ENCODE measurements at regions not wholly inside any gene's neighbourhood (a gene's known extent, or its start where the extent isn't known, plus 50 kb on each side); places are given as distances from the start of the nearest gene placed in this dataset.

- no peak for DNase-seq (ENCODE audit: low read depth)
Observed at GRCh38 chr6:48243071-48243470, 132.1 kb upstream of the PTCHD4 start.

- no peak for DNase-seq (ENCODE audit: low read depth)
Observed at GRCh38 chr6:48240287-48240686, 129.3 kb upstream of the PTCHD4 start.

- DNase-seq (ENCODE audit: low read depth) = no peak
Observed at GRCh38 chr6:48236375-48236774, 125.4 kb upstream of the PTCHD4 start.

GRCh38 chr6:48233063-48233462, 122.1 kb upstream of the PTCHD4 start:
- no peak for DNase-seq (ENCODE audit: low read depth)

GRCh38 chr6:48229841-48230240, 118.8 kb upstream of the PTCHD4 start:
- DNase-seq (ENCODE audit: low read depth) = no peak

GRCh38 chr6:48222241-48222640, 111.2 kb upstream of the PTCHD4 start:
- no peak for DNase-seq (ENCODE audit: low read depth)

GRCh38 chr6:48213076-48213788, 102.2 kb upstream of the PTCHD4 start:
- peak; percentile 4 for DNase-seq (ENCODE audit: low read depth)

GRCh38 chr6:48212501-48212900, 101.5 kb upstream of the PTCHD4 start:
- no peak for DNase-seq (ENCODE audit: low read depth)

- no peak for DNase-seq (ENCODE audit: low read depth)
Observed at GRCh38 chr6:48206091-48206490, 95.1 kb upstream of the PTCHD4 start.

- DNase-seq (ENCODE audit: low read depth) = no peak
Observed at GRCh38 chr6:48200869-48201390, 89.9 kb upstream of the PTCHD4 start.

- DNase-seq (ENCODE audit: low read depth) = no peak
Observed at GRCh38 chr6:48199499-48199898, 88.5 kb upstream of the PTCHD4 start.

- DNase-seq (ENCODE audit: low read depth) = no peak
Observed at GRCh38 chr6:48197941-48198340, 86.9 kb upstream of the PTCHD4 start.

GRCh38 chr6:48194596-48195295, 83.7 kb upstream of the PTCHD4 start:
- no peak for DNase-seq (ENCODE audit: low read depth)

GRCh38 chr6:48188158-48188557, 77.2 kb upstream of the PTCHD4 start:
- DNase-seq (ENCODE audit: low read depth) = no peak

GRCh38 chr6:48186746-48187145, 75.7 kb upstream of the PTCHD4 start:
- no peak for DNase-seq (ENCODE audit: low read depth)

- DNase-seq (ENCODE audit: low read depth) = no peak
Observed at GRCh38 chr6:48184648-48185047, 73.7 kb upstream of the PTCHD4 start.

GRCh38 chr6:48183811-48184605, 73.0 kb upstream of the PTCHD4 start:
- DNase-seq (ENCODE audit: low read depth) = no peak

- DNase-seq (ENCODE audit: low read depth) = peak; percentile 13
Observed at GRCh38 chr6:48183178-48183577, 72.2 kb upstream of the PTCHD4 start.

GRCh38 chr6:48178700-48179099, 67.7 kb upstream of the PTCHD4 start:
- no peak for DNase-seq (ENCODE audit: low read depth)

- DNase-seq (ENCODE audit: low read depth) = no peak
Observed at GRCh38 chr6:48177786-48178185, 66.8 kb upstream of the PTCHD4 start.

GRCh38 chr6:48176645-48177308, 65.8 kb upstream of the PTCHD4 start:
- no peak for DNase-seq (ENCODE audit: low read depth)

- DNase-seq (ENCODE audit: low read depth) = no peak
Observed at GRCh38 chr6:48169635-48170034, 58.6 kb upstream of the PTCHD4 start.
